ENCODE measurements at regions not wholly inside any gene's neighbourhood (a gene's known extent, or its start where the extent isn't known, plus 50 kb on each side); places are given as distances from the start of the nearest gene placed in this dataset.

- no peaks in the 10 kb centered on the region for H3K36me3 Mint-ChIP-seq (ENCODE audit: low read depth)
- H3K4me3 Mint-ChIP-seq: no peak overlapping the region
- H3K9ac ChIP-seq (ENCODE audit: extremely low read depth, low read length, poor library complexity, severe bottlenecking): no peak overlapping the region
- peaks cover 17% of the 10 kb centered on the region for H3K9me3 Mint-ChIP-seq
- no peak overlapping the region for H3K4me3 ChIP-seq (ENCODE audit: low read length)
- no peak for TF ChIP-seq CTCF (conservative IDR thresholded peaks at IDR 0.05)
- no peaks in the 10 kb centered on the region for H3K27me3 ChIP-seq (ENCODE audit: control insufficient read depth, insufficient read depth, low read length, poor library complexity, severe bottlenecking)
- H3K4me1 ChIP-seq (ENCODE audit: control insufficient read depth, insufficient read depth, low read length): peaks cover 5% of the 10 kb centered on the region
- WGBS, 2 experiments (ENCODE audit: insufficient coverage in 1 of 2, insufficient read length in 1 of 2): 100% methylated on average over 1 of the region's 1 CpG; no CpG with 5 or more reads in 1 of the 2 experiments
- H3K27ac ChIP-seq (ENCODE audit: low read depth, low read length): no peak overlapping the region
- H3K27ac Mint-ChIP-seq: no peak overlapping the region
- DNase-seq: no peak
- H3K27me3 Mint-ChIP-seq (ENCODE audit: insufficient read depth): no peaks in the 10 kb centered on the region
- H3K9me3 ChIP-seq (ENCODE audit: control insufficient read depth, low read length): peaks cover 17% of the 10 kb centered on the region
- H3K4me1 Mint-ChIP-seq: peaks cover 20% of the 10 kb centered on the region
- no peaks in the 10 kb centered on the region for H3K36me3 ChIP-seq (ENCODE audit: control insufficient read depth, insufficient read depth, low read length)
These were observed 139.8 kb upstream of the HMGN3 start for GRCh38 chr6:79374308-79374707.

- Mint-ChIP-seq H3K9me3 (peaks cover 22% of the 10 kb centered on the region), H3K4me1 (peaks cover 20% of the 10 kb centered on the region), H3K27me3 (ENCODE audit: insufficient read depth) (no peaks in the 10 kb centered on the region), H3K36me3 (ENCODE audit: low read depth) (no peaks in the 10 kb centered on the region), H3K27ac (no peak overlapping the region), H3K4me3 (no peak overlapping the region)
- H3K4me3 ChIP-seq (ENCODE audit: low read length): no peak overlapping the region
- H3K27ac ChIP-seq (ENCODE audit: low read depth, low read length): no peak overlapping the region
- 91 to 100% methylated on average over 3 of the region's 3 CpGs for WGBS, 2 experiments (ENCODE audit: insufficient coverage in 1 of 2, insufficient read length in 1 of 2)
- no peaks in the 10 kb centered on the region for H3K36me3 ChIP-seq (ENCODE audit: control insufficient read depth, insufficient read depth, low read length)
- H3K4me1 ChIP-seq (ENCODE audit: control insufficient read depth, insufficient read depth, low read length): peaks cover 5% of the 10 kb centered on the region
- H3K9ac ChIP-seq (ENCODE audit: extremely low read depth, low read length, poor library complexity, severe bottlenecking): no peak overlapping the region
- peaks cover 21% of the 10 kb centered on the region for H3K9me3 ChIP-seq (ENCODE audit: control insufficient read depth, low read length)
- no peaks in the 10 kb centered on the region for H3K27me3 ChIP-seq (ENCODE audit: control insufficient read depth, insufficient read depth, low read length, poor library complexity, severe bottlenecking)
- no peak for TF ChIP-seq CTCF (conservative IDR thresholded peaks at IDR 0.05)
- DNase-seq: no peak
These were observed 139.4 kb upstream of the HMGN3 start for GRCh38 chr6:79373880-79374279.

- H3K9me3 ChIP-seq (ENCODE audit: control insufficient read depth, low read length): peaks cover 27% of the 10 kb centered on the region
- Mint-ChIP-seq H3K9me3 (peaks cover 28% of the 10 kb centered on the region), H3K27me3 (ENCODE audit: insufficient read depth) (no peaks in the 10 kb centered on the region), H3K36me3 (ENCODE audit: low read depth) (no peaks in the 10 kb centered on the region), H3K4me3 (no peak overlapping the region), H3K4me1 (peaks cover 20% of the 10 kb centered on the region), H3K27ac (peak overlapping the region; percentile 20)
- H3K4me3 ChIP-seq (ENCODE audit: low read length): no peak overlapping the region
- no peak for DNase-seq
- no peaks in the 10 kb centered on the region for H3K27me3 ChIP-seq (ENCODE audit: control insufficient read depth, insufficient read depth, low read length, poor library complexity, severe bottlenecking)
- no peaks in the 10 kb centered on the region for H3K36me3 ChIP-seq (ENCODE audit: control insufficient read depth, insufficient read depth, low read length)
- no peak overlapping the region for H3K9ac ChIP-seq (ENCODE audit: extremely low read depth, low read length, poor library complexity, severe bottlenecking)
- WGBS, 2 experiments (ENCODE audit: insufficient coverage in 1 of 2, insufficient read length in 1 of 2): 62 to 83% methylated on average over 2 to 3 of the region's 3 CpGs
- TF ChIP-seq CTCF (conservative IDR thresholded peaks at IDR 0.05): no peak
- peaks cover 5% of the 10 kb centered on the region for H3K4me1 ChIP-seq (ENCODE audit: control insufficient read depth, insufficient read depth, low read length)
- H3K27ac ChIP-seq (ENCODE audit: low read depth, low read length): no peak overlapping the region
These were observed 138.8 kb upstream of the HMGN3 start for GRCh38 chr6:79373246-79373645.

All from endodermal cell (in vitro differentiated cells).